ENCODE measurements at regions not wholly inside any gene's neighbourhood (a gene's known extent, or its start where the extent isn't known, plus 50 kb on each side); places are given as distances from the start of the nearest gene placed in this dataset.
A peak's percentile ranks its signal among the peaks of the same experiment; 100 is the strongest.

- Histone ChIP-seq H3K27ac (no peak overlapping the region), H3K36me3 (no peaks in the 10 kb centered on the region), H3K27me3 (no peaks in the 10 kb centered on the region), H3K4me1 (no peaks in the 10 kb centered on the region), H3K9me3 (no peaks in the 10 kb centered on the region), H3K4me3 (no peak overlapping the region)
- no peak for DNase-seq
- intact Hi-C loops (cut with DNase I; ENCODE audit: low total_unique reads) = no loop called here
- TF ChIP-seq POLR2A (IDR thresholded peaks at IDR 0.05) (no peak), CTCF (IDR thresholded peaks at IDR 0.05) (no peak)
Observed at GRCh38 chr16:8358937-8359336, 231.4 kb downstream of the TMEM114 start.

- no peak for TF ChIP-seq POLR2A (IDR thresholded peaks at IDR 0.05)
- peak in 1 of 4 experiments; percentile 24 for TF ChIP-seq CTCF (IDR thresholded peaks at IDR 0.05)
- no peak for DNase-seq
- no peaks in the 10 kb centered on the region for H3K9me3 ChIP-seq
- H3K27me3 ChIP-seq = no peaks in the 10 kb centered on the region
- intact Hi-C loops (cut with DNase I; ENCODE audit: low total_unique reads) = no loop called here
- no peaks in the 10 kb centered on the region for H3K36me3 ChIP-seq
- no peak overlapping the region for H3K4me3 ChIP-seq
- H3K27ac ChIP-seq = no peak overlapping the region
- H3K4me1 ChIP-seq = no peaks in the 10 kb centered on the region
Observed at GRCh38 chr16:8355675-8356074, 234.6 kb downstream of the TMEM114 start.

GRCh38 chr16:8346294-8346693, 244.0 kb downstream of the TMEM114 start:
- Histone ChIP-seq H3K4me3 (no peak overlapping the region), H3K27ac (no peak overlapping the region), H3K4me1 (no peaks in the 10 kb centered on the region), H3K27me3 (no peaks in the 10 kb centered on the region), H3K9me3 (no peaks in the 10 kb centered on the region), H3K36me3 (no peaks in the 10 kb centered on the region)
- no peak for DNase-seq
- TF ChIP-seq POLR2A (IDR thresholded peaks at IDR 0.05) = no peak
- intact Hi-C loops (cut with DNase I; ENCODE audit: low total_unique reads) = no loop called here

- H3K4me3 ChIP-seq = no peak overlapping the region
- no peaks in the 10 kb centered on the region for H3K9me3 ChIP-seq
- intact Hi-C loops (cut with DNase I; ENCODE audit: low total_unique reads) = no loop called here
- no peak overlapping the region for H3K27ac ChIP-seq
- DNase-seq = no peak
- no peak for TF ChIP-seq CTCF (IDR thresholded peaks at IDR 0.05)
- no peak for TF ChIP-seq POLR2A (IDR thresholded peaks at IDR 0.05)
- no peaks in the 10 kb centered on the region for H3K27me3 ChIP-seq
- no peaks in the 10 kb centered on the region for H3K36me3 ChIP-seq
- no peaks in the 10 kb centered on the region for H3K4me1 ChIP-seq
Observed at GRCh38 chr16:8342276-8342675, 248.0 kb downstream of the TMEM114 start.

GRCh38 chr16:8330761-8331160, 259.6 kb downstream of the TMEM114 start:
- Histone ChIP-seq H3K27me3 (no peaks in the 10 kb centered on the region), H3K36me3 (no peaks in the 10 kb centered on the region), H3K4me3 (no peak overlapping the region), H3K27ac (no peak overlapping the region), H3K4me1 (no peaks in the 10 kb centered on the region), H3K9me3 (no peaks in the 10 kb centered on the region)
- intact Hi-C loops (cut with DNase I; ENCODE audit: low total_unique reads) = no loop called here
- DNase-seq = no peak
- no peak for TF ChIP-seq CTCF (IDR thresholded peaks at IDR 0.05)
- TF ChIP-seq POLR2A (IDR thresholded peaks at IDR 0.05) = no peak

- H3K27ac ChIP-seq = no peak overlapping the region
- H3K4me3 ChIP-seq = no peak overlapping the region
- intact Hi-C loops (cut with DNase I; ENCODE audit: low total_unique reads) = no loop called here
- no peak for DNase-seq
- H3K36me3 ChIP-seq = no peaks in the 10 kb centered on the region
- TF ChIP-seq CTCF (IDR thresholded peaks at IDR 0.05) = no peak
- no peak for TF ChIP-seq POLR2A (IDR thresholded peaks at IDR 0.05)
- no peaks in the 10 kb centered on the region for H3K27me3 ChIP-seq
- H3K9me3 ChIP-seq = no peaks in the 10 kb centered on the region
- H3K4me1 ChIP-seq = no peaks in the 10 kb centered on the region
Observed at GRCh38 chr16:8326232-8326631, 264.1 kb downstream of the TMEM114 start.
